Motor neuron (in vitro differentiated cells): ENCODE measurements at regions not wholly inside any gene's neighbourhood (a gene's known extent, or its start where the extent isn't known, plus 50 kb on each side); places are given as distances from the start of the nearest gene placed in this dataset.
A peak's percentile ranks its signal among the peaks of the same experiment; 100 is the strongest.
"Not testable (repeated sequence)": the region's sequence is repeated elsewhere in the genome, so short reads cannot be mapped to it uniquely, and the experiment has no call there.

Experiments
- ATAC-seq, 8 experiments: fragments of 200-7000 bp; cut with Tn5 transposase; replicated peaks in 6 of 8; 2 replicates each; pipeline ENCODE4 v1.8.0; 2021; ENCODE audit warnings: mild to moderate bottlenecking in 8 of 8, moderate library complexity in 8 of 8
- H3K27ac ChIP-seq, 2 donors: fragments of 250-450 bp; sonication (Bioruptor Pico); 2 replicates each; pipeline ENCODE4 v1.9.0; 2021; ENCODE audit warnings: antibody characterized with exemption in 2 of 2, mild to moderate bottlenecking in 2 of 2, moderate library complexity in 1 of 2
- H3K4me1 ChIP-seq, 2 donors: fragments of 250-450 bp; sonication (Bioruptor Pico); replicated peaks in 1 of 2; 2 replicates each; pipeline ENCODE4 v1.6.1; 2021; ENCODE audit warnings: antibody characterized with exemption in 2 of 2, mild to moderate bottlenecking in 2 of 2, moderate library complexity in 1 of 2
- H3K4me3 ChIP-seq, 5 donors: fragments of 250-450 bp; sonication (Bioruptor Pico); 2 replicates each; pipeline ENCODE4 v1.9.0; 2021; ENCODE audit warnings: antibody characterized with exemption in 5 of 5, mild to moderate bottlenecking in 5 of 5, moderate library complexity in 4 of 5
- WGBS, 10 experiments: fragments of 450-650 bp; shearing (Covaris generic); methylation state at CpG; one replicate each; pipeline ENCODE4 v1.0.0; 2022; 5-methylcytosine and 5-hydroxymethylcytosine counted together
- in situ Hi-C, 9 experiments: fragments of 400-800 bp; cut with MboI; loops; one replicate each; pipeline ENCODE4 v1.15.0; 2021; ENCODE audit warnings: low sequenced_read_pairs in 9 of 9, low pct_unique_long_range_greater_than_20kb in 2 of 9; ENCODE audit not compliant: unreplicated experiment in 9 of 9

DNA sequence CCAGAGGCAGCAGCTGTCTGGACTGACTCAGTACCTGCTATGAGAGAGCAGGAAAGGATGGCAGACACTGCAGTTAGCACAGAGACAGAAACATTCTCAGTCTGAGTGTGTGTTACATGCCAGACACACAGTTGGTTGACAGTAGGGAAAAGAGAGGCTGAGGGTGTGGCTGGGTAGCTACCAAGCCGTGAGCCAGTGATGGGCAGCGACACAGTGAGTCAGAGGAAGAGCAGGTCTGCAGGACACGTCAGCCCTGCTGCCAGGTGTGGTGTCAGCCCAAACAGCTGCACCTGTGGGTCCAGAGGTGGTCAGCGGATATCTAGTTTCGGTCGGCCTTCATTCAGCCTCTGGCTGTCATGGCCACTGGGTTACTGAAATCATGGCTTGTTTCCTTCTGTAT, 124.4 kb upstream of the SPATA31A3 start:
- H3K4me3 ChIP-seq, H3K4me1 ChIP-seq, in situ Hi-C loops, H3K27ac ChIP-seq: not testable (repeated sequence)
- peak in 4 of 8 experiments; percentile 13 to 68 (median 34) for ATAC-seq
- no CpG with 5 or more reads among the region's 6 CpGs for WGBS, 10 experiments

DNA sequence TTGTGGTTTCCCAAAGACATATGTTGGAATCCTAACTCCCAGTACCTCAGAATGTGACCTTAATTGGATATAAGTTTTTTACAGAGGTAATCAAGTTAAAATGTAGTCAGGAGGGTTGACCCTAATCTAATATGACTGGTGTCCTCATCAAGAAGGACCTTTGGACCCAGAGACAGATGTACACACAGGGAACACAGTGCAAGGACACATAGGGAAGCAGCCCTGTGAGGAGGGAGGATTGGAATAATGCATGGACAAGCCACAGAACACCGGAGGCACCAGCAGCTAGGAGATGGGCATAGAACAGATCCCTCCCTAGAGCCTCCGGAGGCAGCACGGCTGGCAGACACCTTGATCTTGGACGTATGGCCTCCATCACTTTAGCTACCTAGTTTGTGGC, 119.8 kb upstream of the SPATA31A3 start:
- H3K27ac ChIP-seq, ATAC-seq, H3K4me1 ChIP-seq, in situ Hi-C loops, H3K4me3 ChIP-seq: not testable (repeated sequence)
- WGBS, 10 experiments: no CpG with 5 or more reads among the region's 4 CpGs

DNA sequence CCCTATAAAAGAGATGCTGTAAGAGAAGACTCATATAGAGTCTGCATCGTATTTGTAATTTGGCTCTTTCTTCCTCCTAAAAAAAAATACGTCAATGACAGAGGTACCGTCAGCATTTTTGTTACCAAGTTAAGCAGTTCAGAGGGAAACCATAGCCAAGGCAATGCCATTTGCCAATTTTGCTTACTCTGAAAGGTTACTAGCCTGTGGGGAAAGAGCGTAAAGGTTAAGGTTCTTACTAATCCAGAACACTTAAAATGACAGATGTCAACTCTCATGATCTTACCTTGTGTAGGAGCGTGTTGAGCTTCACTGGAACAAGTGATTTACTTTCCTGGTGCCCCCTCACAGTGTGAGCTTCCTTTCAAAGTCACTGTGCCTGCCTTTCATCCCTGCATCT, 119.4 kb upstream of the SPATA31A3 start:
- H3K4me3 ChIP-seq, in situ Hi-C loops, H3K27ac ChIP-seq, H3K4me1 ChIP-seq, ATAC-seq: not testable (repeated sequence)
- WGBS, 10 experiments: no CpG with 5 or more reads among the region's 5 CpGs

- H3K4me1 ChIP-seq, ATAC-seq, in situ Hi-C loops, H3K27ac ChIP-seq, H3K4me3 ChIP-seq: not testable (repeated sequence)
- WGBS, 10 experiments: no CpG with 5 or more reads among the region's 1 CpG
Observed at GRCh38 chr9:67109859-67110258, 117.5 kb upstream of the SPATA31A3 start.

DNA sequence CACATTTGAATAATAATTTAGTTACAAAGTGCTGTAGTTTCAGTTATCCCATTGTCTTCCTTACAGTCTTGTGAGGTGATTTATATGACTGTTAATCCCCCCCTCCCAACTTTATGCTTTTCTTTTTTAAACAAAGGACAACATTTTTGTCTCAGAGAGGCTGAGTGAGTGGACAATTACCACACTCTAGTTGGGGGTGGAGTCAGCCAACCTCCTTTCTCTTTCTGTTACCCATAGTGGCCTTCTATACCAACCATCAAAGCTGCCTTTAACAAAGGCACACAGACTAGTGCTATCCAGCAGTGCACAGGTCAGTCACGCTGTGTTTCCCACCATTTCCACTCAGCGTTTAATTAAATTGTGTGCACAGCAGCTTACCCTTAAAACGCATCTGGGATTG, 114.3 kb upstream of the SPATA31A3 start:
- peak in 5 of 8 experiments; percentile 79 to 96 (median 87) for ATAC-seq
- WGBS, 10 experiments: no CpG with 5 or more reads among the region's 3 CpGs
- in situ Hi-C loops, H3K4me1 ChIP-seq, H3K27ac ChIP-seq, H3K4me3 ChIP-seq: not testable (repeated sequence)

- H3K4me1 ChIP-seq, H3K27ac ChIP-seq, in situ Hi-C loops, H3K4me3 ChIP-seq: not testable (repeated sequence)
- ATAC-seq: peak in 1 of 8 experiments; percentile 96
- WGBS, 10 experiments: no CpG with 5 or more reads among the region's 5 CpGs
Observed at GRCh38 chr9:67102506-67103276, 110.3 kb upstream of the SPATA31A3 start.

GRCh38 chr9:67091104-67091503, 98.8 kb upstream of the SPATA31A3 start:
- H3K4me1 ChIP-seq, in situ Hi-C loops, H3K27ac ChIP-seq, ATAC-seq, H3K4me3 ChIP-seq: not testable (repeated sequence)
- no CpG with 5 or more reads among the region's 8 CpGs for WGBS, 10 experiments

DNA sequence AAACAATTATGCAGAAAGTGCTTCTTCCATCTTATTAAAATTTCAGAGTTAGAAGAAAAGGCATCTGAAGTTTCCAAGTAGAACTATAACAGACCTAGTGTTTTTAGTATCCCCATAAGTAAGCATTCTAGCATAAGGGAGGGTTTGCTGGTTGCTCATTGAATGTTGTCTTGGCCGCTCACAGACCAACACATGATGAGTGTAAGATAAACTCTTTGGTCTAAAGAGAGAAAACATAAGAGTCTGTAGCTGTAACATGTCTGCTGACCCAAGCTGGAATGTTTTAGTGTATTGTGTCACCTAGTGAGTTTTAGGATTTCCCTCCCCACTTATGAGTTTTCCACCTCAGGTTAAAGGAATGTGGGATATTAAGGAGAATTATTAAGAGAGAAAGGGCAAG, 94.5 kb upstream of the SPATA31A3 start:
- in situ Hi-C loops, ATAC-seq, H3K4me1 ChIP-seq, H3K4me3 ChIP-seq, H3K27ac ChIP-seq: not testable (repeated sequence)
- whole genome bisulfite sequencing, 10 experiments: no CpG with 5 or more reads among the region's 1 CpG

- ATAC-seq: peak in 3 of 8 experiments; percentile 20 to 92 (median 47)
- in situ Hi-C loops, H3K4me3 ChIP-seq, H3K4me1 ChIP-seq, H3K27ac ChIP-seq: not testable (repeated sequence)
- no CpG with 5 or more reads among the region's 5 CpGs for WGBS, 10 experiments
Observed at GRCh38 chr9:67066140-67066539, 73.8 kb upstream of the SPATA31A3 start.

DNA sequence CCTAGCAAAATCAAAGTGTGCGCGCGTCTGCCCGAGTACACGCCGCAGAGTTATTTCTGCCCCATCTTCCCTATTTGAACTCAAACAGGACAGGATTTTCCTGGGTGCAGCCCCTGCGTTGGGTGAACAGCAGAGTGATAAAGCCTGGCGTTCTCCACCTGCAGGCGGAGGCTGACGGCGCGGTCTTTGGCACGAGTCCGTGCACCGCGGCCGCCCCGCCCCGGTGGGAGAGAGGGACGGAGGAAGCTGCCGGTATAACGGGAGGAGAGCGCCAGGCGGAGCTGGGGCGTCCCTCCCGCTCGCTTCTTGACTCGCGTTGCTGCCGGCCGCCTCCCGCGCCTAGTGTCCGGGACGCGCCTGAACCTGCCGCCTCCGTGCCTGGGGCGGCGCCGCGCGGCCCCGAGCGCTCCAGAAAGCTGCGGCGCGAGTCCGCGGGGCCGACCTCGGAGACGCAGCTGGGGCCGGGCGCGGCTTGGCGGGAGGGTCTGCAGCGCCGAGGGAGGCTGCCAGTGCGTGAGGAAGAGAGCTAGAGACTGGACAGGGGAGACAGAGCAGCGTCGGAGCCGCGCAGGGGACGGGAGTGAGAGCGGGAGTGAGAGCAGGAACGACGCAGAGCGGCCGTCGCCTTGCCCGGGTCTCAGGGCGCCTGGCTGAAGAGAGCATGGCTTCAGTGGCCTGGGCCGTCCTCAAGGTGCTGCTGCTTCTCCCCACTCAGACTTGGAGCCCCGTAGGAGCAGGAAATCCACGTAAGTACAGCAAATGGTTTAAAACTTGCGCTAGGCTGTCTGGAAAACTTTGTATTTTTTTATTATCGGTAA, 66.8 kb upstream of the SPATA31A3 start:
- no CpG with 5 or more reads among the region's 78 CpGs for WGBS, 10 experiments
- in situ Hi-C loops, H3K4me1 ChIP-seq: not testable (repeated sequence)
- Histone ChIP-seq H3K4me3 (peak overlapping the region; percentile 43 to 91 (median 66)), H3K27ac (peak overlapping the region; percentile 75 to 86)
- ATAC-seq: peak in 6 of 8 experiments; percentile 72 to 88 (median 74)
